ENCODE measurements at regions not wholly inside any gene's neighbourhood (a gene's known extent, or its start where the extent isn't known, plus 50 kb on each side); places are given as distances from the start of the nearest gene placed in this dataset.

DNA sequence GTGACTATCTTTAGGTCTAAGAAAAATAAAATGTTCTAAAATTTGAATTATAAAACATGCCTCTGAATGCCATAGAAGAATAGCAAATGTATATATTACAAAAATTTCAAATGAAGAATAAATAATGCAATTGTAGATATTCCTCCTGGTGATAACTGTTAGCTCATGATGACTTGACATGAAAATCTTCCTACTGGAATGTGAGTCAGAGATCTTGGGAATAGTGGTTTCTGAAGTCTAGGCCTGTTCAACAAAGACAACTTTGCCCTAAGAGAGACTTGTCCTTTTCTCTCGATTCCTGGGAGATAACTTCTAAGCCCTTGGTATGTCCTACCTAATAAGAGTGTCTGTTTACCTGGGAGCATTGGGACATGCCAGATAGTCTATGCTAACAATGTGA, 746.3 kb upstream of the RIOK2 start:
- no peak overlapping the region for H3K4me3 ChIP-seq (ENCODE audit: low read length)
- peak; percentile 11 for DNase-seq (ENCODE audit: low read depth)
- TF ChIP-seq, protein P1, sequence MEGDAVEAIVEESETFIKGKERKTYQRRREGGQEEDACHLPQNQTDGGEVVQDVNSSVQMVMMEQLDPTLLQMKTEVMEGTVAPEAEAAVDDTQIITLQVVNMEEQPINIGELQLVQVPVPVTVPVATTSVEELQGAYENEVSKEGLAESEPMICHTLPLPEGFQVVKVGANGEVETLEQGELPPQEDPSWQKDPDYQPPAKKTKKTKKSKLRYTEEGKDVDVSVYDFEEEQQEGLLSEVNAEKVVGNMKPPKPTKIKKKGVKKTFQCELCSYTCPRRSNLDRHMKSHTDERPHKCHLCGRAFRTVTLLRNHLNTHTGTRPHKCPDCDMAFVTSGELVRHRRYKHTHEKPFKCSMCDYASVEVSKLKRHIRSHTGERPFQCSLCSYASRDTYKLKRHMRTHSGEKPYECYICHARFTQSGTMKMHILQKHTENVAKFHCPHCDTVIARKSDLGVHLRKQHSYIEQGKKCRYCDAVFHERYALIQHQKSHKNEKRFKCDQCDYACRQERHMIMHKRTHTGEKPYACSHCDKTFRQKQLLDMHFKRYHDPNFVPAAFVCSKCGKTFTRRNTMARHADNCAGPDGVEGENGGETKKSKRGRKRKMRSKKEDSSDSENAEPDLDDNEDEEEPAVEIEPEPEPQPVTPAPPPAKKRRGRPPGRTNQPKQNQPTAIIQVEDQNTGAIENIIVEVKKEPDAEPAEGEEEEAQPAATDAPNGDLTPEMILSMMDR (conservative IDR thresholded peaks at IDR 0.05; ENCODE audit: low read length), result no peak

DNA sequence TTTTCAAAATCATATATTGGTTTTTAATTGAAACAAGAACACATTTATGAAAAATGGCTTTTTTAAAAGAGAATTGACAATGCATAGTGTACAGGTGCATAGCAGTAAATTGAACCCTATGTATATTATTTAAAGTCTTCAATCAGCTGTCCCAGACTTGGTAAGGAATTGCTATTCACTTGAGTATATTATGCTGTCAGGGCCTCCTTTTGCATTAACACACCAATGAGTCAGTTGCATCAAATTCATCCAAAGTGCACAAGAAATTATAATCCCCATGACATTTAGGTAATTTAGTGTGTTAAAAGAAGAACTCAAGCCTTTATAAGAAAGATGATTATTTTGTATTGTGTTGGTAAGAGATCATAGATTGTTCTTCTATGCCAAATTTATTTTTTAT, 748.8 kb upstream of the RIOK2 start:
- DNase-seq (ENCODE audit: low read depth), result no peak
- H3K4me3 ChIP-seq (ENCODE audit: low read length), result no peak overlapping the region
- TF ChIP-seq, protein P1 (conservative IDR thresholded peaks at IDR 0.05; ENCODE audit: low read length), result no peak

DNA sequence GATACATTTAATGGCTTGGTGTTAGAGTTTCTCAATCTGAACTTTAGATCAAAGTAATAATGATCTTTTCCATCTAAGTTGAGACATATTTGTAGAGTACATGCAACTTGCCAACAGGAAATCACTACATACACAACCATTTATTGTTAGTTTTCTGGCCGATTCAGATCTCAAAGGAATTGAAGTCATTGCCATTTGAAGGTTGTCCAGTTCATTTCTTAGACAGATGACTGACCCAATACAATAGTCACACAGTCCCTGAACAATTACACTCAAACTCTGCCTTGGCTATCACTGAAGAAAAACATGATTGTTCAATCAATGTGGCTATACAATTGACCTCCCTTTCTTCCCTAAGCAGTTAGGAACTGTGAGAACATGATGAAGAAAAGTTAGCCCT, 753.2 kb upstream of the RIOK2 start:
- TF ChIP-seq, protein P1 (conservative IDR thresholded peaks at IDR 0.05; ENCODE audit: low read length), result no peak
- H3K4me3 ChIP-seq (ENCODE audit: low read length), result no peak overlapping the region
- DNase-seq (ENCODE audit: low read depth), result peak; percentile 1

DNA sequence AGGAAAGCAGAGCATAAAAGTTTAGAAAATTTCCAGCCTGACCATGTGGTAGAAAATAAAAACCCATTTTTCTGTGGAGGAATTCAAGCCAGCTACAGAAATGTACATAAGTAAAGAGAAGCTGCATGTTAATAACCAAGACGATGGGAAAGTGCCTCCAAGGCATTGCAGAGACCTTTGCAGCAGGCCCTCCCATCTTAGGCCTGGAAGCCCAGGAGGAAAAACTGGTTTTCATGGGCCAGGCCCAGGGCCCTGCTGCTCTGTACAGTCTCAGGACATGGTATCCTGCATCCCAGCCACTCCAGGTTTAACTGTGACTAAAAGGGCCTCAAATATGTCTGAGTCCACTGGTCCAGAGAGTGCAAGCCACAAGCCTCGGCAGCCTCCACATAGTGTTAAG, 754.8 kb upstream of the RIOK2 start:
- H3K4me3 ChIP-seq (ENCODE audit: low read length), result no peak overlapping the region
- TF ChIP-seq, protein P1 (conservative IDR thresholded peaks at IDR 0.05; ENCODE audit: low read length), result no peak
- DNase-seq (ENCODE audit: low read depth), result no peak

DNA sequence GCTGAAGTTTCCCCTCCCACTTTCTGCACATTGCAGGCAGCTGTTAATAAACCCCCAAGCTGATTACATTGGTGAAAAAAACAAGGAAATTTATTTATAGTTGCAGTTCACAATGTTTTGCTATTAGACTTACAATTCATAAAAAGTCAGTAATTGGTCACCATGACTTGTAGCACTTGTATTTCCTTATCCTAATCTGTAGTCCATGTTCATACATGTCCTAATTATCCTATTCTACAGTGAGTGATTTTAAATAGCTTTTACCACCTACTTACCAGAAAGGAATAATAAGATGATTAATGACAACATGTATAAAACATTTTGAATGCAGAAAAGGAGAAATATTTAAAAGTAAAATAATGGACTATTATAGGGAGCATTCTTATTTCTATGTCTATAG, 760.0 kb upstream of the RIOK2 start:
- TF ChIP-seq, protein P1 (conservative IDR thresholded peaks at IDR 0.05; ENCODE audit: low read length), result no peak
- H3K4me3 ChIP-seq (ENCODE audit: low read length), result no peak overlapping the region

DNA sequence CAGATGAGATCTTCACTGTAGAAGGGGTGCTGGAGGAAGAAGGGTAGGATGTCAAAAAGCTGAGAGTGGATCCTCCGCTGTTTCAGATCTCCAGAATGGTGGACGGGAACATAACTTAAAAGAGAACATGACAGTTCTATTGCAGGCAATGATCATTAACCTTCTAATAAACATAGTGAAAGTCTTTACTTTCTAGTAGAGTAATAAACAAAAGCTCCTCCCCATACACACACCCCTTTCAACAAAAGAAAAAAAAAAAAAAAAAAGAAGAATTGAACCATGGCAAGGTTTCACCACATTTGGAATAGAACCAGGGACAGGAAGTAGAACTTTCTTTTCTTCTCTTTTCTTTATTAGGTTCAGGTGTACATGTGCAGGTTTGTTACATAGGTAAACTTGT, 768.1 kb upstream of the RIOK2 start:
- DNase-seq (ENCODE audit: low read depth), result no peak
- TF ChIP-seq, protein P1 (conservative IDR thresholded peaks at IDR 0.05; ENCODE audit: low read length), result no peak
- H3K4me3 ChIP-seq (ENCODE audit: low read length), result no peak overlapping the region

More for the DNA sequence above, 760.0 kb upstream of the RIOK2 start:
- no peak for DNase-seq (ENCODE audit: low read depth)

DNA sequence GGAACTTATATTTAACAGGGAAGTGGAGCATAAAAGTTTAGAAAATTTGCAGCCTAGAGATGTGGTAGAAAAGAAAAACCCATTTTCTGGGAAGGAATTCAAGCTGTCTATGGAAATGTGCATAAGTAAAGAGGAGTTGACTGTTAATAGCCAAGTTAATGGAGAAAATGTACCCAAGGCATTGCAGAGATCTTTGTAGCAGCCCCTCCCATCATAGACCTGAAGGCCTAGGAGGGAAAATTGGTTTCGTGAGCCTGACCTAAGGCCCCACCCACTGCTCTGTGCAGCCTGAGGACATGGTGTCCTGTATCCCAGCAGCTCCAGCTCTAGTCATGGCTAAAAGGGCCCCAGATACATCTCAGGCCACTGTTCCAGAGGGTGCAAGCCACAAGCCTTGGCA, 772.4 kb upstream of the RIOK2 start:
- H3K4me3 ChIP-seq (ENCODE audit: low read length), result no peak overlapping the region
- no peak for DNase-seq (ENCODE audit: low read depth)
- TF ChIP-seq, protein P1 (conservative IDR thresholded peaks at IDR 0.05; ENCODE audit: low read length), result no peak
